GM18505 (cell line): ENCODE measurements at regions not wholly inside any gene's neighbourhood (a gene's known extent, or its start where the extent isn't known, plus 50 kb on each side); places are given as distances from the start of the nearest gene placed in this dataset.
"Not testable (repeated sequence)": the region's sequence is repeated elsewhere in the genome, so short reads cannot be mapped to it uniquely, and the experiment has no call there.

Source experiments
- ATAC-seq: cut with Tn5 transposase; IDR thresholded peaks from one replicate; pipeline ENCODE4 v1.9.1; 2021; ENCODE audit not compliant: unreplicated experiment
- POLR2A ChIP-seq: IDR thresholded peaks from 4 replicates; pipeline ENCODE4 v1.6.1; 2011; ENCODE audit warnings: borderline replicate concordance; ENCODE audit not compliant: insufficient read depth, insufficient read length; ENCODE audit errors: extremely low read depth

DNA sequence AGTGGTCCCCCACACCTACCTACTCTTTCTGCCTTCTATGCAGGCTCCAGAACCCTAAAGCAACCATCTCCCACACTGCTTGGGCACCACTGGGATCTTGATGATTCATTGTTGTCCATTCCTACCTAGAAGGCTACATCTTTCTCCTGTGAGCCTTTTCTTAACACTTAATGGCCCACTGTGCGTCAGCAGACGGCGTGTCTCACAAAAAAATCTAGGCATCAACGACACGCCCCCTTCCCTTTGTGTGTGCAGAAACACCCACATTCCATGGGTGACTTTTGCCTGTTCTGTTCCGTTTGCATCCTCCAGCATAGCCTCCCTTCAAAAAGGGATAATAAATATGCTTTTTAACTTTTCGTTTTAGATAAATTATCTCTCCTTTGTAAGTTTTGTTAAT is 99.7 kb upstream of the CYRIA start:
- ATAC-seq: no peak
- no peak for TF ChIP-seq POLR2A

GRCh38 chr2:16764487-16764886 is 98.9 kb upstream of the CYRIA start:
- no peak for TF ChIP-seq POLR2A
- no peak for ATAC-seq

- no peak for ATAC-seq
Measured at GRCh38 chr2:16763493-16763899, 97.9 kb upstream of the CYRIA start.

GRCh38 chr2:16763056-16763455 is 97.4 kb upstream of the CYRIA start:
- no peak for TF ChIP-seq POLR2A
- ATAC-seq: no peak

More at GRCh38 chr2:16763493-16763899, 97.9 kb upstream of the CYRIA start:
- no peak for TF ChIP-seq POLR2A

- no peak for ATAC-seq
- no peak for TF ChIP-seq POLR2A
Measured at GRCh38 chr2:16760426-16760825, 94.8 kb upstream of the CYRIA start.

- no peak for TF ChIP-seq POLR2A
- peak; percentile 90 for ATAC-seq
Measured at GRCh38 chr2:16756831-16757644, 91.4 kb upstream of the CYRIA start.

- TF ChIP-seq POLR2A: no peak
- no peak for ATAC-seq
Measured at GRCh38 chr2:16755442-16755841, 89.8 kb upstream of the CYRIA start.

DNA sequence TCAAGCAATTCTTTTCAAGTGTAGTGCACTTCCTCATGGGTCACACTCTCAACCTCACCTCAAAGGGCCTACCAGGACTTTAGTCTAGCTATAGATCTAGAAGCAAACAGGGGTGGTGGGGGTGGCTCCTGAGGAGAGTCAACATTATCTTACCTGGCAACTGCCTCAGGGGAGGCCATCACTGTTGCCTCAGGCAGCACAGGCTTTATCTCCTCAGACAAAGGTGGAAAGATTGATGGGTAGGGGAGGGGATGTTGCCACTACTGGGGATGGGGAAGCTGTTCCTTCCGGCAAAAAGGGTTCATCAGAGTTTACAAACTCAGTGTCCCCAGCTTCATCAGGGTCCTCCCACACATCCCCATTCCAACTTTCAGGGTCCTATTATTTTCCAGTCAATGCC is 87.4 kb upstream of the CYRIA start:
- ATAC-seq: not testable (repeated sequence)

DNA sequence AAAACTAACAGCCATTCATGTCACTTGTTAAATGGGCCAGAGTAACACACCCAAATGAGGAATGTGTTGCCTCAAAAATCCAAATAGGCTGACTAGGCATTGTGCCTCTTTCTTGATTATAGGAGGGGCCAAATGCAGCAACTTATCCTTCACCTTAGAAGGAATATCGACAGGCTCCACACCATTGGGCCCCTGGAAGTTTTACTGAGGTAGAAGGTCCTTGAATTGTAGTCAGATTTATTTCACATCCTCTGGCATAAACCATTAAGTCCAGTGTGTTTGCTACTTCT is 85.2 kb upstream of the CYRIA start:
- not testable (repeated sequence) for ATAC-seq

DNA sequence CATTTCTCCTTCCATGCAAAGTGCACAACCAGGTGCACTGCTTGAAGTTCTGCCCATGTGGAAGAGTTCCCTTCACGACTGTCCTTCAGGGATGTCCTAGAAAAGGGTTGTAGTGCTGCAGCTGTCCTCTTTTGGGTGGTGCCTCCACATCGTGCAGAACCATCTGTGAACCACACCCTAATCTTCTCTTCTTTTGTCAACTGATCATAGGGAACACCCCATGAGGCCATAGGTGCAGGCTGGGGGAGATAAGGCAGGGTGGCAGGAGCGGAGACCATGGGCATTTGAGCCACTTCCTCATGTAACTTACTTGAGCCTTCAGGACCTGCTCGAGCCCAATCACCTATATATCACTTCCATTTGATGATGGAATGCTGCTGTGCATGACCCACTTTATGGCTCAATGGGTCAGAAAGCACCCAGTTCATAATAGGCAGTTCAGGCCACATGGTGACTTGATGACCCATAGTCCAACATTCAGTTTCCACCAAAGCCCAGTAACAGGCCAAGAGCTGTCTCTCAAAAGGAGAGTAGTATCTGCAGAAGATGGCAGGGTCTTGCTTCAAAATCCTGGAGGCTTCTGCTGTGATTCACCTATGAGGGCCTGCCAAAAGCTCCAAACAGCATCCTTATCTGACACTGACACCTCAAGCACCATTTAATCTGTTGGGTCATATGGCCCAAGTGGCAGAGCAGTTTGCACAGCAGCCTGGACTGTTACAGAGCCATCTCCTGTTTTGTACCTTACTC is 84.7 kb upstream of the CYRIA start:
- ATAC-seq: no peak
- TF ChIP-seq POLR2A: no peak

- ATAC-seq: not testable (repeated sequence)
Measured at GRCh38 chr2:16748511-16749266, 83.1 kb upstream of the CYRIA start.

GRCh38 chr2:16747689-16748088 is 82.1 kb upstream of the CYRIA start:
- ATAC-seq: no peak
- no peak for TF ChIP-seq POLR2A

DNA sequence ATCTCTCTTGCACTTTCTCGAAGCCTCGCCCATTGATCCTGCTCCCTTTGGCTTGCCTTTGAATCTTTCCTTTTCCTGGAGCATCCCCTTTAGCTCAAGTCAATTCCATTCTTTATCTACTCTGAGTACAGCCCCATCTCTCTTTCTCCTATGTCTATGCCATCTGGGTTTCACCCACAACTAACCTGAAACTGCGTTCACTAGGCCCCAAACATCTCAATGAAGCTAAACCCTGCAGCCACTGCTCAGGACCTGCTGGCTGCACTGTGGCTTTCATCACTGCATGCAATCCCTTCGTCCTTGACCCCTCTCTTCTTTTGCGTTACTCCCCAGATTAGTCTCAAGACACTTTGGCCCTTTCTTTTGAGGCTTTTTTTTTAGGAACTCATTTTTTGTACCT is 81.6 kb upstream of the CYRIA start:
- TF ChIP-seq POLR2A: no peak
- no peak for ATAC-seq

- no peak for ATAC-seq
Measured at GRCh38 chr2:16746833-16747232, 81.2 kb upstream of the CYRIA start.

More at GRCh38 chr2:16746833-16747232, 81.2 kb upstream of the CYRIA start:
- no peak for TF ChIP-seq POLR2A
